ENCODE measurements at regions not wholly inside any gene's neighbourhood (a gene's known extent, or its start where the extent isn't known, plus 50 kb on each side); places are given as distances from the start of the nearest gene placed in this dataset.

DNA sequence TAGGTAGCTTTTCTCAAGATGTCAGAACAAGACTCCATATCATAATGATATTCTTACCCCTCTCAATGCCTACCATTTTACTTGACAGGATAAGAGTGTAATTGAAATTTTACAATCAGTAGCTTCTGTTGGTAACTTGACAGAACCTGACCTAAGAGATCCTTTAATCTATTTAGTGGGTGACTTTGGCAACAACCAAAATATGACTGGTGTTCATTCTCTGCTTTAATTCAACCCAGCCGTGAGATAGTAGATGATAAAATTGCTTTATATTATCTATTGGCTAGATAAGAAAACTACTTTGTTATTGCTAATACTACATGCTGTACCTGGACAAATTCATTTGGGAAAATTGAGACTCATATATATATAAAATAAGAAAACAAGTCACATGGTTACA, 770.2 kb upstream of the NXPH2 start:
- TF ChIP-seq, protein P1, sequence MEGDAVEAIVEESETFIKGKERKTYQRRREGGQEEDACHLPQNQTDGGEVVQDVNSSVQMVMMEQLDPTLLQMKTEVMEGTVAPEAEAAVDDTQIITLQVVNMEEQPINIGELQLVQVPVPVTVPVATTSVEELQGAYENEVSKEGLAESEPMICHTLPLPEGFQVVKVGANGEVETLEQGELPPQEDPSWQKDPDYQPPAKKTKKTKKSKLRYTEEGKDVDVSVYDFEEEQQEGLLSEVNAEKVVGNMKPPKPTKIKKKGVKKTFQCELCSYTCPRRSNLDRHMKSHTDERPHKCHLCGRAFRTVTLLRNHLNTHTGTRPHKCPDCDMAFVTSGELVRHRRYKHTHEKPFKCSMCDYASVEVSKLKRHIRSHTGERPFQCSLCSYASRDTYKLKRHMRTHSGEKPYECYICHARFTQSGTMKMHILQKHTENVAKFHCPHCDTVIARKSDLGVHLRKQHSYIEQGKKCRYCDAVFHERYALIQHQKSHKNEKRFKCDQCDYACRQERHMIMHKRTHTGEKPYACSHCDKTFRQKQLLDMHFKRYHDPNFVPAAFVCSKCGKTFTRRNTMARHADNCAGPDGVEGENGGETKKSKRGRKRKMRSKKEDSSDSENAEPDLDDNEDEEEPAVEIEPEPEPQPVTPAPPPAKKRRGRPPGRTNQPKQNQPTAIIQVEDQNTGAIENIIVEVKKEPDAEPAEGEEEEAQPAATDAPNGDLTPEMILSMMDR (IDR thresholded peaks at IDR 0.05) = no peak
- TF ChIP-seq EZH2 (IDR thresholded peaks at IDR 0.05; ENCODE audit: borderline replicate concordance, insufficient read depth, low read depth, low read length, poor library complexity, severe bottlenecking) = no peak

All from B cell (primary cell).